ENCODE measurements at regions not wholly inside any gene's neighbourhood (a gene's known extent, or its start where the extent isn't known, plus 50 kb on each side); places are given as distances from the start of the nearest gene placed in this dataset.

DNA sequence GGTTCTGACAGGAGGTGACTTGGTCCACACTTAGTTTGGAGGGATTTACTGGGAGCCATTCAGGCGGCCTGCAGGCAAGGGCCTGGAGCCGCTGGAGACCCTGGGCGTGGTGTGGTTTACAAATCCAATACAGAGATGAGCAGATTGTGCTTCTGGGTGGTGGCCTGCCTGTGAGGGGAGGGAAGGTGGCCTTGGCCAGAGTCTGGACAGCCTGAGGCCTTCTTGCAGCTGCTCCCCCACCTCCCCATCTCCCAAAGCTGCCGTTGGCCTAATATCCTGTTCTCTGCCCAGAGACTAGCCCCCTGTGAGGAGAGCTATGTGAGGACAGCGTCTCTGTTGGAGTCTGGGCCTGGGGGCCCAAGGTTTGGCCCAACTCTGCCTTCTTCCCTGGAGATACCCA, 163.9 kb upstream of the MAMLD1 start:
- no peak for TF ChIP-seq POLR2A (IDR thresholded peaks at IDR 0.05; ENCODE audit: low read depth, low read length)
- no peak for TF ChIP-seq PAX5 (IDR thresholded peaks at IDR 0.05; ENCODE audit: insufficient read depth, low read length, severe bottlenecking)
- TF ChIP-seq TAF1 (IDR thresholded peaks at IDR 0.05; ENCODE audit: low read depth, low read length), result no peak
- FAIRE-seq, result no peak
- DNase-seq (ENCODE audit: insufficient read length, low spot score), result no peak

DNA sequence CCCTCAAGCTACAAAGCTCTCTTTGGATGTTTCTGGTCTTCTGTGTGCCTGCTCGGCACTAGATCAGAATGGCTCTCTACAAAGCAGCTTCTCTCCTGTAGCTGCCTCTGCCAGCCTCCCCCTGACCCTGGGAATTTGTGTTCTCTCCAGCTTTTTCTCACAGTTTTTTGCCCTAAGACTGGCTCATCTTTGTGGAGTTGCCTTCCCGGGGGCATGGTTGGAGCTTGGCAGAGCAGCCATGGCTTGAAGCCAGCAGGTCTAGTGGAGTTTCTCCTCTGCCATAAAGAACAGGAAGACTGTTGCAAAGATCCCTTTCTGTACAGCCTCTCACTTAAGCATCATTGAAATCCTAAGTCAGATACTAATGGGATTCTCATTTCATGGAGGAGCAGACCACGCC, 163.3 kb upstream of the MAMLD1 start:
- no peak for TF ChIP-seq POU2F2 (IDR thresholded peaks at IDR 0.05; ENCODE audit: low read depth, low read length)
- TF ChIP-seq POLR2A (IDR thresholded peaks at IDR 0.05; ENCODE audit: low read depth, low read length), result no peak
- TF ChIP-seq SPI1 (IDR thresholded peaks at IDR 0.05; ENCODE audit: low read depth, low read length), result no peak
- TF ChIP-seq POLR2AphosphoS5 (IDR thresholded peaks at IDR 0.05; ENCODE audit: low read depth, low read length), result no peak
- TF ChIP-seq TAF1 (IDR thresholded peaks at IDR 0.05; ENCODE audit: low read depth, low read length), result no peak
- no peak for TF ChIP-seq PAX5 (IDR thresholded peaks at IDR 0.05; ENCODE audit: insufficient read depth, low read length, severe bottlenecking)
- FAIRE-seq (no peak), DNase-seq (ENCODE audit: insufficient read length, low spot score) (no peak)

DNA sequence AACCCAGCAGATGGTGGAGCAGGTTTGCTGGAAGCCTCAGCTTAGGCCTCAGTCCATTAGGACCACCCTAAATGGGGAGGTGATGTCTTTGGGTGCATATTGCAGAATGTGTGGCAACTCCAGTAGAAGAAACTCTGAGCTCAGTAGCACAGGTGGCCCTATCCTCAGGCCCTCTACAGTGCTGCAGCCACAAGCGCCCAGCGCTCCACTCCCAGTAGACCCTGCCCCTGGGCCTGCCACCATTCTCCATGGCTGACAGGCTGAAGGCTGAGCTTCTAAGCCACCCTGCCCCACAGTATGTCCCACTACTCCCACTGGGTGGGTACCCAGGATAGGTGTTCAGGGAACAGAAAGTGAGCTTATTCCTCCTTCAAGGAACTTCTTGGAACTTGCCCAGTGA, 162.8 kb upstream of the MAMLD1 start:
- FAIRE-seq, result no peak
- TF ChIP-seq POU2F2 (IDR thresholded peaks at IDR 0.05; ENCODE audit: low read depth, low read length) (no peak), TAF1 (IDR thresholded peaks at IDR 0.05; ENCODE audit: low read depth, low read length) (no peak), POLR2A (IDR thresholded peaks at IDR 0.05; ENCODE audit: low read depth, low read length) (no peak), PAX5 (IDR thresholded peaks at IDR 0.05; ENCODE audit: insufficient read depth, low read length, severe bottlenecking) (no peak), POLR2AphosphoS5 (IDR thresholded peaks at IDR 0.05; ENCODE audit: low read depth, low read length) (no peak), SPI1 (IDR thresholded peaks at IDR 0.05; ENCODE audit: low read depth, low read length) (no peak)
- DNase-seq (ENCODE audit: insufficient read length, low spot score), result no peak

DNA sequence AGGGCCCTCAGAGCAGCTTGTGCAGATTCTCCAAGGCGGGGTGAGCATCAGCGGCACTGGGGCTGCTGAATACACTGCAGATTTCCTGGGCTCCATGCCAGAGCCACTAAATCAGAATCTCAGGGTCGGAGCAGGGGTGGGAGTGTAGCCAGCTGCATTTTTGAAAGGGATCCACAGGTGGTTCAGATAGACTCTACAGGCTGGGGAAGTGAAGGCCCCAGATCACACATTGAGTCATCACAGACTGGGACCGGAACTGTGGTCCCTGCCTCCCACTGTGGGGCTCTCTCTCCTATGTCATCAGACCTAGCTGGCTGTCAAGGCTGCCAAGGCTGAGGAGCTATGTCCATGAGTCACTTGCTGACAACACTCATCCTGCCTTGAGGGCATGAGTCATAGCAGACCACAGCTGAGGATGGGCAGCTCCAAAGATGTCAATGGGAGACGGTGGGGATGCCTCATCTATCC, 162.3 kb upstream of the MAMLD1 start:
- FAIRE-seq, result peak; percentile 95
- TF ChIP-seq POU2F2 (IDR thresholded peaks at IDR 0.05; ENCODE audit: low read depth, low read length), result no peak
- peak; percentile 76 for TF ChIP-seq SPI1 (IDR thresholded peaks at IDR 0.05; ENCODE audit: low read depth, low read length)
- no peak for TF ChIP-seq POLR2AphosphoS5 (IDR thresholded peaks at IDR 0.05; ENCODE audit: low read depth, low read length)
- TF ChIP-seq PAX5 (IDR thresholded peaks at IDR 0.05; ENCODE audit: insufficient read depth, low read length, severe bottlenecking), result peak; percentile 98
- peak; percentile 36 for DNase-seq (ENCODE audit: insufficient read length, low spot score)

GRCh38 chrX:150201391-150201790, 161.7 kb upstream of the MAMLD1 start:
- TF ChIP-seq POU2F2 (IDR thresholded peaks at IDR 0.05; ENCODE audit: low read depth, low read length), result no peak
- TF ChIP-seq TAF1 (IDR thresholded peaks at IDR 0.05; ENCODE audit: low read depth, low read length), result no peak
- TF ChIP-seq POLR2A (IDR thresholded peaks at IDR 0.05; ENCODE audit: low read depth, low read length), result no peak
- TF ChIP-seq POLR2AphosphoS5 (IDR thresholded peaks at IDR 0.05; ENCODE audit: low read depth, low read length), result no peak
- no peak for TF ChIP-seq SPI1 (IDR thresholded peaks at IDR 0.05; ENCODE audit: low read depth, low read length)
- no peak for TF ChIP-seq PAX5 (IDR thresholded peaks at IDR 0.05; ENCODE audit: insufficient read depth, low read length, severe bottlenecking)
- FAIRE-seq, result no peak

DNA sequence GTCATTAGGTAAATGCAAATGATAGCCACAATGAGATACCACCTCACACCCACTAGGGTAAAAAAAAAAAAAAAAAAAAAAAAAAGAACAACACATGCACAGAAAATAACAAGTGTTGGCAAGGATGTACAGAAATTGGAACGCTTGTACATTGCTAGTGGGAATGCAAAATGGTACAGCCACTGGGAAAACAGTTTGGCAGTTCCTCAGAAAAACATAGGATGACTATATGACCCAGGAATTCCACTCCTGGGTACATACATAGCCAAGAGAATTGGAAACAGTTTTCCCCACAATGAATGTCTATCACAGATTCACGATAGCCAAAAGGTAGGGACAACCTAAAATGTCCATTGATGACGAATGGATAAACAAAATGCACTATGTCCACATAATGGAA, 161.3 kb upstream of the MAMLD1 start:
- TF ChIP-seq TAF1 (IDR thresholded peaks at IDR 0.05; ENCODE audit: low read depth, low read length), result no peak
- no peak for TF ChIP-seq SPI1 (IDR thresholded peaks at IDR 0.05; ENCODE audit: low read depth, low read length)
- TF ChIP-seq POU2F2 (IDR thresholded peaks at IDR 0.05; ENCODE audit: low read depth, low read length), result no peak
- TF ChIP-seq POLR2A (IDR thresholded peaks at IDR 0.05; ENCODE audit: low read depth, low read length), result no peak
- no peak for TF ChIP-seq PAX5 (IDR thresholded peaks at IDR 0.05; ENCODE audit: insufficient read depth, low read length, severe bottlenecking)
- no peak for TF ChIP-seq POLR2AphosphoS5 (IDR thresholded peaks at IDR 0.05; ENCODE audit: low read depth, low read length)
- FAIRE-seq, result no peak
- no peak for DNase-seq (ENCODE audit: insufficient read length, low spot score)

More at GRCh38 chrX:150201391-150201790, 161.7 kb upstream of the MAMLD1 start:
- DNase-seq (ENCODE audit: insufficient read length, low spot score), result no peak

DNA sequence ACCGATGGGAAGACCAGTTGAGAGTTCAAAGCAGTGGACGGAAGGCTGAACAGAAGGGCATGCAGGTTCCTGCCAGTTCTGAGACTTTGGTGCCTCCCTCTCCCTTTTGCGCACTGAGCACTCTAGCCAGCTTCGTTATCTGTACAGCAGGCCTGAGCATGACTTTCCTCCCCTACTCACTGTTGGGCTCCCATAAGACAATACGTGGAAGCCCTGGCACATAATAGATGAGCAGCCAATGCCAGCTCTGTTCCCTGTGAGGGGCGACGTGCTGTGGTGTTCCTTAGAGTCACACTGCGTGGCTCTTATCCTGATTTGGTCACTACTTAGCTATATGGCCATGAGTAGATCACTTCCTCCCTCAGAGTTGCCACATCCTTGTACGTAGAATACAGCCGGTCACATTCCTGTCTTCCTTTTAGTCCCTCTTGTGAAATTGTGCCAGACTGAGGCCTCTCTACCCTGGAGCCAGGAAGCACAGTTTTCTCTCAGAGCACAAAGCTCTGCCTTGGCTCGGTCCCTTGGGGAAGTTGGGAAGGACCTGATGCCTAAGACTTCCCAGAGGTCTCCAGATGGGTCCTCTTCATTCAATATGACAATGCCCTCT, 160.4 kb upstream of the MAMLD1 start:
- TF ChIP-seq TAF1 (IDR thresholded peaks at IDR 0.05; ENCODE audit: low read depth, low read length), result no peak
- TF ChIP-seq PAX5 (IDR thresholded peaks at IDR 0.05; ENCODE audit: insufficient read depth, low read length, severe bottlenecking), result no peak
- TF ChIP-seq SPI1 (IDR thresholded peaks at IDR 0.05; ENCODE audit: low read depth, low read length), result no peak
- TF ChIP-seq POLR2A (IDR thresholded peaks at IDR 0.05; ENCODE audit: low read depth, low read length), result no peak
- TF ChIP-seq POU2F2 (IDR thresholded peaks at IDR 0.05; ENCODE audit: low read depth, low read length), result no peak
- no peak for TF ChIP-seq POLR2AphosphoS5 (IDR thresholded peaks at IDR 0.05; ENCODE audit: low read depth, low read length)
- DNase-seq (ENCODE audit: insufficient read length, low spot score) (no peak), FAIRE-seq (no peak)

GRCh38 chrX:150203248-150203645, 159.9 kb upstream of the MAMLD1 start:
- TF ChIP-seq POLR2A (IDR thresholded peaks at IDR 0.05; ENCODE audit: low read depth, low read length) (no peak), SPI1 (IDR thresholded peaks at IDR 0.05; ENCODE audit: low read depth, low read length) (peak; percentile 88)
- DNase-seq (ENCODE audit: insufficient read length, low spot score) (no peak), FAIRE-seq (no peak)

- no peak for FAIRE-seq
Observed at GRCh38 chrX:150205011-150205410, 158.1 kb upstream of the MAMLD1 start.

DNA sequence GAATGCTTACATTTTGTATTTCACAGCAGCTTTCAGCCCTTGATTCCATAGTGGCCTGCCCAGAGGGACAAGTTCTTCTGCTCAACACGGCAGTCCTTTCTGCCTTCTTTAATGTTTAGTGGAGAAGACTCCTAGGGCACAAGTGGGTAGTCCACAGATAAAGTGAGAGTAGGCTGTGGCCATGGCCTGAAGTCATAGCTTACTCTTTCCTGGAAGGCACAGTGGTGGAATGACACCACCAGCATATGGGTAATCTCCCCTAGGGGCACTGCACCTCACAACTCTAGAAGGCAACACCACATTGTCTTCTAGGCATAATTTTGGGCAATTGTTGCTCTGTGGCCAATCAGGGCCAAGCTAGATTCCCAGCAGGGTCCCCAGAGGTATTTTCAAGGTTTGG, 155.4 kb upstream of the MAMLD1 start:
- DNase-seq (ENCODE audit: insufficient read length, low spot score) (no peak), FAIRE-seq (no peak)
- no peak for TF ChIP-seq SPI1 (IDR thresholded peaks at IDR 0.05; ENCODE audit: low read depth, low read length)

More at GRCh38 chrX:150205011-150205410, 158.1 kb upstream of the MAMLD1 start:
- DNase-seq (ENCODE audit: insufficient read length, low spot score), result no peak
- TF ChIP-seq POU2F2 (IDR thresholded peaks at IDR 0.05; ENCODE audit: low read depth, low read length) (no peak), SPI1 (IDR thresholded peaks at IDR 0.05; ENCODE audit: low read depth, low read length) (no peak), TAF1 (IDR thresholded peaks at IDR 0.05; ENCODE audit: low read depth, low read length) (no peak), POLR2AphosphoS5 (IDR thresholded peaks at IDR 0.05; ENCODE audit: low read depth, low read length) (no peak), PAX5 (IDR thresholded peaks at IDR 0.05; ENCODE audit: insufficient read depth, low read length, severe bottlenecking) (no peak)
